HCT116 (cell line): ENCODE measurements at regions not wholly inside any gene's neighbourhood (a gene's known extent, or its start where the extent isn't known, plus 50 kb on each side); places are given as distances from the start of the nearest gene placed in this dataset.

Experiments
- ATAC-seq: fragments of 200-7000 bp; cut with Tn5 transposase; 2 replicates; pipeline ENCODE4 v1.9.1; 2020; ENCODE audit warnings: mild to moderate bottlenecking, moderate library complexity
- BruUV-seq: library from RNA; stranded (reverse); fragments of 400-500 nt; replicated peaks from 2 replicates; lab custom pipeline; 2021; lab: Mats Ljungman, UMichigan
- CTCF ChIA-PET: fragments of 300-600 bp; sonication (Branson Sonifier 250); formaldehyde crosslinking; loops from one replicate; lab custom pipeline; 2021; ENCODE audit warnings: antibody characterized with exemption; lab: Charles Lee
- POLR2A ChIA-PET: fragments of 300-600, 350-600 bp; sonication (Branson Sonifier 250); formaldehyde crosslinking; loops from one replicate; lab custom pipeline; 2021; ENCODE audit warnings: antibody characterized with exemption; lab: Charles Lee
- RAD21 ChIA-PET, 2 experiments: fragments of 300-600 bp; sonication (Branson Sonifier 250); formaldehyde crosslinking; loops; one replicate each; lab custom pipeline; 2023; ENCODE audit warnings: low total read pairs in 2 of 2; ENCODE audit not compliant: uncharacterized antibody in 2 of 2, unreplicated experiment in 2 of 2, low non-redundant PET in 1 of 2; lab: Charles Lee
- DNase-seq: peaks from one replicate; pipeline ENCODE4 v3.0.0-alpha.2; 2010; ENCODE audit warnings: low read depth, low spot score
- H2AFZ ChIP-seq: fragments of 200-600 bp; shearing (Covaris generic), sonication (generic); 2 replicates; pipeline ENCODE4 v1.6.1; 2017; ENCODE audit warnings: low read depth, mixed run types, mixed read lengths, antibody characterized with exemption, low read length; ENCODE audit not compliant: poor library complexity, severe bottlenecking
- H3K27ac ChIP-seq: 2 replicates; pipeline ENCODE4 v1.5.1; 2012; ENCODE audit warnings: low read depth, low read length
- H3K27me3 ChIP-seq: fragments of 200-600 bp; sonication (generic); 2 replicates; pipeline ENCODE4 v1.6.1; 2016; ENCODE audit warnings: mixed run types, low read length, mixed read lengths; ENCODE audit not compliant: insufficient read depth
- H3K36me3 ChIP-seq, 2 experiments: fragments of 200-500 bp in 1 of 2; fragments of 200-600 bp in 1 of 2; sonication (Bioruptor generic) in 1 of 2; sonication (generic) in 1 of 2; 2 replicates each; pipeline versions ENCODE4 v1.5.1 to v1.6.1; 2014 to 2016; ENCODE audit warnings: low read length in 2 of 2, inconsistent platforms in 1 of 2, mixed read lengths in 1 of 2, mixed run types in 1 of 2; ENCODE audit not compliant: insufficient read depth in 2 of 2, control insufficient read depth in 1 of 2
- H3K4me1 ChIP-seq, 2 experiments: fragments of 200-600 bp in 1 of 2; sonication (generic) in 1 of 2; 2 replicates each; pipeline versions ENCODE4 v1.5.1 to v1.6.1; 2012 to 2017; ENCODE audit warnings: low read length in 2 of 2, inconsistent platforms in 1 of 2, mild to moderate bottlenecking in 1 of 2, mixed read lengths in 1 of 2, mixed run types in 1 of 2, moderate library complexity in 1 of 2; ENCODE audit not compliant: insufficient read depth in 2 of 2, control insufficient read depth in 1 of 2
- H3K4me2 ChIP-seq: fragments of 200-600 bp; sonication (generic); 2 replicates; pipeline ENCODE4 v1.6.1; 2017; ENCODE audit warnings: mixed run types, low read length, mixed read lengths
- H3K4me3 ChIP-seq, 2 experiments: fragments of 200-600 bp in 1 of 2; sonication (generic) in 1 of 2; replicated peaks in 1 of 2; 2 replicates each; pipeline ENCODE4 v1.5.1; 2011 to 2016; ENCODE audit warnings: low read length in 2 of 2, control low read depth in 1 of 2, low read depth in 1 of 2, mild to moderate bottlenecking in 1 of 2, mixed read lengths in 1 of 2, mixed run types in 1 of 2
- H3K79me2 ChIP-seq: fragments of 200-600 bp; sonication (generic); 2 replicates; pipeline ENCODE4 v1.6.1; 2017; ENCODE audit warnings: mild to moderate bottlenecking, mixed run types, low read length, moderate library complexity, mixed read lengths; ENCODE audit not compliant: insufficient read depth
- H3K9ac ChIP-seq: fragments of 200-600 bp; sonication (generic); 2 replicates; pipeline ENCODE4 v1.6.1; 2016; ENCODE audit warnings: low read length, mixed read lengths
- H3K9me2 ChIP-seq: fragments of 200-600 bp; sonication (generic), shearing (Covaris generic); 2 replicates; pipeline ENCODE4 v1.6.1; 2017; ENCODE audit warnings: mixed run types, mild to moderate bottlenecking, moderate library complexity; ENCODE audit not compliant: insufficient read depth
- H3K9me3 ChIP-seq, 2 experiments: fragments of 200-500 bp in 1 of 2; fragments of 200-600 bp in 1 of 2; sonication (Bioruptor generic) in 1 of 2; sonication (generic) in 1 of 2; 2 replicates each; pipeline ENCODE4 v1.6.1; 2014 to 2017; ENCODE audit warnings: low read length in 2 of 2, mixed read lengths in 2 of 2, inconsistent platforms in 1 of 2, low read depth in 1 of 2, mild to moderate bottlenecking in 1 of 2, mixed run types in 1 of 2, moderate library complexity in 1 of 2; ENCODE audit not compliant: control insufficient read depth in 1 of 2, insufficient read depth in 1 of 2
- H4K20me1 ChIP-seq: fragments of 200-600 bp; sonication (generic), shearing (Covaris generic); 2 replicates; pipeline ENCODE4 v1.6.1; 2017; ENCODE audit warnings: mixed run types, mild to moderate bottlenecking, moderate library complexity; ENCODE audit not compliant: insufficient read depth
- EGR1 ChIP-seq: IDR thresholded peaks from 2 replicates; pipeline ENCODE4 v1.6.1; 2012; ENCODE audit warnings: low read depth
- ELF1 ChIP-seq: IDR thresholded peaks from 2 replicates; pipeline ENCODE4 v1.6.1; 2012; ENCODE audit warnings: low read depth, borderline replicate concordance
- EZH2phosphoT487 ChIP-seq: fragments of 200-600 bp; IDR thresholded peaks from 2 replicates; pipeline ENCODE4 v1.6.1; 2018; ENCODE audit warnings: antibody characterized with exemption, borderline replicate concordance
- FOSL1 ChIP-seq: IDR thresholded peaks from 2 replicates; pipeline ENCODE4 v1.6.1; 2012; ENCODE audit warnings: low read depth
- JUND ChIP-seq: IDR thresholded peaks from 2 replicates; pipeline ENCODE4 v1.6.1; 2012
- POLR2AphosphoS5 ChIP-seq: IDR thresholded peaks from 2 replicates; pipeline ENCODE4 v1.6.1; 2011; ENCODE audit warnings: mild to moderate bottlenecking, low read depth, low read length, moderate library complexity
- SRF ChIP-seq: IDR thresholded peaks from 2 replicates; pipeline ENCODE4 v1.6.1; 2012; ENCODE audit warnings: low read depth
- TCF7L2 ChIP-seq: IDR thresholded peaks from 2 replicates; pipeline ENCODE4 v1.7.0; 2011; ENCODE audit warnings: borderline replicate concordance, inconsistent platforms; ENCODE audit not compliant: insufficient read depth, insufficient read length; ENCODE audit errors: extremely low read depth
- YY1 ChIP-seq: IDR thresholded peaks from 2 replicates; pipeline ENCODE4 v1.6.1; 2011; ENCODE audit warnings: low read length, low read depth, moderate library complexity, mild to moderate bottlenecking; ENCODE audit not compliant: insufficient replicate concordance; ENCODE audit errors: extremely low read depth
- intact Hi-C: fragments of 100-400 bp; cut with micrococcal nuclease; formaldehyde crosslinking; loops from 2 replicates; pipeline ENCODE4 v1.10.0; 2022
- TF ChIP-seq, protein P1 (sequence below): IDR thresholded peaks from 2 replicates; pipeline ENCODE4 v1.6.1; 2011; ENCODE audit warnings: mild to moderate bottlenecking, low read length, moderate library complexity; ENCODE audit not compliant: insufficient replicate concordance; ENCODE audit errors: extremely low read depth
- TF ChIP-seq, protein P2 (sequence below): IDR thresholded peaks from 2 replicates; pipeline ENCODE4 v1.6.1; 2012
- TF ChIP-seq, protein P3 (sequence below): IDR thresholded peaks from 2 replicates; pipeline ENCODE4 v1.6.1; 2012
- TF ChIP-seq, protein P4 (sequence below), 3 experiments: fragments of 200-600 bp in 1 of 3; sonication (generic) in 1 of 3; IDR thresholded peaks in 2 of 3; conservative IDR thresholded peaks in 1 of 3; 2 replicates each; pipeline ENCODE4 v1.5.1; 2012 to 2017; ENCODE audit warnings: low read depth in 2 of 3, low read length in 2 of 3, antibody characterized with exemption in 1 of 3, borderline replicate concordance in 1 of 3, control low read depth in 1 of 3, mild to moderate bottlenecking in 1 of 3, mixed read lengths in 1 of 3, mixed run types in 1 of 3, moderate library complexity in 1 of 3; ENCODE audit not compliant: insufficient read depth in 1 of 3

DNA sequence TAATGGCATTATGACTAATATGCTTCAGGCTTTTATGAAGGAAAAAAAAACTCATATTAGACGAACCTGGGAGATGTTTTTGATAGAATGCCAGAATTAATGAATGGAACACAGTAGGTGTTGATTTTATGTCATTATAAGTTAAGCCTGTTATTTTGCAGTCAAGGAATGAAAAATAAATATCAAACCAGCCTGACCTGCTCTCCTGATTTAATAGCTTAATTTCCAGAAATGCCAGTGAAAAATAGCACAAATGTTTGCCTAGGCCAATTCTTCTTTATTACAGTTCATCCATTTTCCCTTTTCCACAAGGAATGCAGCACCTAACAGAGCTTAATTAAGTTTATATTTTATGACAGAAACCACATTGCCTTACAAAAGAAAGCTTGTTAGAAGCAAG, 292.0 kb downstream of the TBL1XR1 start:
- POLR2A ChIA-PET = no interaction called here

More for the DNA sequence above, 292.0 kb downstream of the TBL1XR1 start:
- intact Hi-C loops = no loop called here
- Histone ChIP-seq H3K9me2 (no peaks in the 10 kb centered on the region), H3K9ac (no peak overlapping the region), H3K4me2 (no peak overlapping the region), H3K27ac (no peak overlapping the region), H3K27me3 (no peaks in the 10 kb centered on the region), H3K36me3 (no peaks in the 10 kb centered on the region), H4K20me1 (no peaks in the 10 kb centered on the region), H3K79me2 (no peaks in the 10 kb centered on the region), H2AFZ (no peak overlapping the region), H3K4me1 (peaks cover 2 to 4% of the 10 kb centered on the region in 2 experiments; a peak in 2 of 4 replicates), H3K9me3 (no peaks in the 10 kb centered on the region), H3K4me3 (no peak overlapping the region)
- no peak for DNase-seq
- no peak for ATAC-seq
- BruUV-seq = no TSS peak
- ChIA-PET RAD21 (no interaction called here), CTCF (interaction anchor here (0.6 kb wide), 1 partner anchor 87 kb away, joined by 4 read pairs; no protein-coding TSS in a partner anchor)
- TF ChIP-seq, protein P1, sequence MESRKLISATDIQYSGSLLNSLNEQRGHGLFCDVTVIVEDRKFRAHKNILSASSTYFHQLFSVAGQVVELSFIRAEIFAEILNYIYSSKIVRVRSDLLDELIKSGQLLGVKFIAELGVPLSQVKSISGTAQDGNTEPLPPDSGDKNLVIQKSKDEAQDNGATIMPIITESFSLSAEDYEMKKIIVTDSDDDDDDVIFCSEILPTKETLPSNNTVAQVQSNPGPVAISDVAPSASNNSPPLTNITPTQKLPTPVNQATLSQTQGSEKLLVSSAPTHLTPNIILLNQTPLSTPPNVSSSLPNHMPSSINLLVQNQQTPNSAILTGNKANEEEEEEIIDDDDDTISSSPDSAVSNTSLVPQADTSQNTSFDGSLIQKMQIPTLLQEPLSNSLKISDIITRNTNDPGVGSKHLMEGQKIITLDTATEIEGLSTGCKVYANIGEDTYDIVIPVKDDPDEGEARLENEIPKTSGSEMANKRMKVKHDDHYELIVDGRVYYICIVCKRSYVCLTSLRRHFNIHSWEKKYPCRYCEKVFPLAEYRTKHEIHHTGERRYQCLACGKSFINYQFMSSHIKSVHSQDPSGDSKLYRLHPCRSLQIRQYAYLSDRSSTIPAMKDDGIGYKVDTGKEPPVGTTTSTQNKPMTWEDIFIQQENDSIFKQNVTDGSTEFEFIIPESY = no peak
- TF ChIP-seq, protein P2, sequence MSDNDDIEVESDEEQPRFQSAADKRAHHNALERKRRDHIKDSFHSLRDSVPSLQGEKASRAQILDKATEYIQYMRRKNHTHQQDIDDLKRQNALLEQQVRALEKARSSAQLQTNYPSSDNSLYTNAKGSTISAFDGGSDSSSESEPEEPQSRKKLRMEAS = no peak
- no peak for TF ChIP-seq SRF
- no peak for TF ChIP-seq ELF1
- TF ChIP-seq, protein P3, sequence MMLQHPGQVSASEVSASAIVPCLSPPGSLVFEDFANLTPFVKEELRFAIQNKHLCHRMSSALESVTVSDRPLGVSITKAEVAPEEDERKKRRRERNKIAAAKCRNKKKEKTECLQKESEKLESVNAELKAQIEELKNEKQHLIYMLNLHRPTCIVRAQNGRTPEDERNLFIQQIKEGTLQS = no peak
- no peak for TF ChIP-seq EZH2phosphoT487
- no peak for TF ChIP-seq TCF7L2
- no peak for TF ChIP-seq EGR1
- no peak for TF ChIP-seq YY1
- TF ChIP-seq FOSL1 = no peak
- TF ChIP-seq POLR2AphosphoS5 = no peak
- no peak for TF ChIP-seq JUND
- TF ChIP-seq, protein P4, sequence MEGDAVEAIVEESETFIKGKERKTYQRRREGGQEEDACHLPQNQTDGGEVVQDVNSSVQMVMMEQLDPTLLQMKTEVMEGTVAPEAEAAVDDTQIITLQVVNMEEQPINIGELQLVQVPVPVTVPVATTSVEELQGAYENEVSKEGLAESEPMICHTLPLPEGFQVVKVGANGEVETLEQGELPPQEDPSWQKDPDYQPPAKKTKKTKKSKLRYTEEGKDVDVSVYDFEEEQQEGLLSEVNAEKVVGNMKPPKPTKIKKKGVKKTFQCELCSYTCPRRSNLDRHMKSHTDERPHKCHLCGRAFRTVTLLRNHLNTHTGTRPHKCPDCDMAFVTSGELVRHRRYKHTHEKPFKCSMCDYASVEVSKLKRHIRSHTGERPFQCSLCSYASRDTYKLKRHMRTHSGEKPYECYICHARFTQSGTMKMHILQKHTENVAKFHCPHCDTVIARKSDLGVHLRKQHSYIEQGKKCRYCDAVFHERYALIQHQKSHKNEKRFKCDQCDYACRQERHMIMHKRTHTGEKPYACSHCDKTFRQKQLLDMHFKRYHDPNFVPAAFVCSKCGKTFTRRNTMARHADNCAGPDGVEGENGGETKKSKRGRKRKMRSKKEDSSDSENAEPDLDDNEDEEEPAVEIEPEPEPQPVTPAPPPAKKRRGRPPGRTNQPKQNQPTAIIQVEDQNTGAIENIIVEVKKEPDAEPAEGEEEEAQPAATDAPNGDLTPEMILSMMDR (IDR thresholded peaks at IDR 0.05 in 2 of 3, conservative IDR thresholded peaks at IDR 0.05 in 1 of 3; ENCODE audit: borderline replicate concordance in 1 of 3, insufficient read depth in 1 of 3, low read depth in 2 of 3, low read length in 2 of 3) = no peak
